ENCODE measurements at regions not wholly inside any gene's neighbourhood (a gene's known extent, or its start where the extent isn't known, plus 50 kb on each side); places are given as distances from the start of the nearest gene placed in this dataset.

DNA sequence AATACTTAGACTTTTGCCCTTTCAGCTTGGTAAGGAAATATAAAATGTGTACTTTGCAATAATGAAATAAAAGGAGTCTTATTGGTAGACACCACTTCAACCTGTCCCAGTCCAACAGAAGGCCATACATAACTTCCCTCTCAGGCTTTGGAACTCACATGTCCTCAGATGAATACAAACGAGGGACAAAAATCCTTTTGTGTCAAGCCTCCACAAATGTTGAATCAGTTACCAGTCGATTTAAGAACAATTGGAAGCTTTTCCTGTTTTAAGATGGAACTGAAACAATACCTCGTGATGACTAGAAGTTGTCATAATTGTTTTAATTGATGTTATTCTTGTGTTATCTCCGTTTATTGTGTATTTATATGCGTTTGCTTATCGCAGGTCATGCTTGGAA lies 385.1 kb upstream of the POU3F3 start:
- DNase-seq = no peak

DNA sequence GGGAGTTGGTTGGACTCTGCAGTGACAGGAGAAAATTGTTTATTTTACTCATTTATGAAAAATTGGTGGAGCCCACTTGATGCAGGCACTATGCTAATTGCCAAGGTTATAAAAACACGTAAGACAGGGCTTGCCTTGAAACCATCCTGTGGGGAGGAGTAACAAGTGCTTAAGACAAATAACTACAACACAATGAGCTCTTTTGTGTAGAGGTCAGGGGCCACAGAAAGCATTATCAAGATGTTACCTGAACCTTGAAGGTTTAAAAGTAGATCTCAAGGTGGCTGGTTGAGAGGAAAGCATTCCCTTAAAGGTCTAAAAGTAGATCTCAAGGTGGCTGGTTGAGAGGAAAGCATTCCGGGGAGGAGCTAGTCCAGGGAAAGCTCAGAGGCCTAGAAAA lies 381.8 kb upstream of the POU3F3 start:
- DNase-seq = no peak

DNA sequence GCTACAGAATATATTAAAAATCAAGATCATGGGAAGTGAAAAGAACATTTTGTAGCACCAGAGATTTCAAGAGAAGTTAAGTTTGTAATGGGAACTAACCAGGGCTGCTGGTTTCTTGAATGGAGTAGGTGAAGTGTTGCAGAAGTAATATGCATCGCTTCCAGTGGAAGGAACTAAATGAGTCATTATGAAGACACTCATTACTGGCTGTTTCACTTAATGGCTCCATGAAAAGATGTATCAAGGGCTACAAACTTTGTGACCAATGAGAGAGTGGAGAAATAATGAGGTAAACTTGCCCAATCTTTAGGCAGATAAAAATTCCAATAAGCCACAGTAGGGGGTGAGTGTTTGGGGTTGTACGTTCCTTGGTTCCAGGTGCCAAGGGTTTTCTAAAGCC lies 380.4 kb upstream of the POU3F3 start:
- no peak for DNase-seq

DNA sequence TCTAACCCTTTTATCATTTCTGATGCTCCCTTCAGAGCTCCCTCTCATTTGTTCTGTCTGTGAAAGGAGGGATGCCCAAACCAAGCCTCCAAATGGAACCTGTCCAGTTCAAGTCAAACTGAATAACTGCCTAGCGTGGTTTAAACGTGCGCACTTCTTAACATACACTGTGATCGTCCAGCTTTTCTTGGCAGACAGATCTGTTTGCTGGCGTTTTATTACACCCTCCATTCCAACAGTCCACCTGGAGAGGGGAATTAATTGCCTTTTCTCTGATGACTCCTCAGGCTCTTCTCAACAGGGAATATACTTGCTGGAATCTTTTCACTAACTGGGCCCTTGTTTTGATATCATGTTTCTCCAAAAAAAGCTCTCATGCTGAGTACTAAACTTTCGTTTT lies 379.2 kb upstream of the POU3F3 start:
- no peak for DNase-seq

DNA sequence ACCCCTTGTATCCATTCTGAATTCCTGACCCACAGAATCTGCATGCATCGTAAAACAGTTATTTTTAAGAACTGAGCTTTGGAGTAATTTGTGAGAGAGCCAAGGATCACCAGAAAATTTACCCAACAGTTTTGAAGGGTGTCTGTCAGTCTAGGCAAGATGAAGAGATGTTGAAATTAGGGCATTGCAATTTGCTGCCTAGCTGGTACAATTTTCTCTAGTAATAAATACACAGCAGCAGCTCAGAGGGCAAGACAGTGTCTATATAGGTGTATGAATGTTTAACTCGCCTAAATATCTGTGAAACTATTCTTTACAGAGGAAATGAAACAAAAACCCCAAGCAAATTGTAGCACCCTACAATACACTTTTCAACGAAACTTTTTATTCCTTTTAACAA lies 377.8 kb upstream of the POU3F3 start:
- DNase-seq = no peak

DNA sequence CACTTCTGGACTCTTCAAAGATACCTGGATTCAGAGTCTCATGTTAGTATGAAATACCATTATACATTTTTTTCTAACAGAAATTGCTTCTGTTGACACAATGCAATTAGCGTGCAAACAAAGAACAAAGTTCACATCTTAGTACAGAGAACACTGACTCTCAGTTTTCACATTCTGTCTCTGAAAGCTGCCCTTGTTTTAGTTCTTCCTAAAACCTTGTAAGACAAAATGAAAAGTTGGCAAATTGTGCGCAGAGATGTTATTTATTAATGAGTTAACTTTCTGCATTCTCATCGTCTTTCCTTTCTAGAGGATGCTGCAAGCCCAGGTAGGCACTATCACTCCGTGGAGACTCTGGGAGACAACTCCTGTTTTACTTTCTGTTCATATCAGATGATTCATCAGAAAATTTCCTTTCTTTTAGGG lies 377.3 kb upstream of the POU3F3 start:
- DNase-seq = no peak

DNA sequence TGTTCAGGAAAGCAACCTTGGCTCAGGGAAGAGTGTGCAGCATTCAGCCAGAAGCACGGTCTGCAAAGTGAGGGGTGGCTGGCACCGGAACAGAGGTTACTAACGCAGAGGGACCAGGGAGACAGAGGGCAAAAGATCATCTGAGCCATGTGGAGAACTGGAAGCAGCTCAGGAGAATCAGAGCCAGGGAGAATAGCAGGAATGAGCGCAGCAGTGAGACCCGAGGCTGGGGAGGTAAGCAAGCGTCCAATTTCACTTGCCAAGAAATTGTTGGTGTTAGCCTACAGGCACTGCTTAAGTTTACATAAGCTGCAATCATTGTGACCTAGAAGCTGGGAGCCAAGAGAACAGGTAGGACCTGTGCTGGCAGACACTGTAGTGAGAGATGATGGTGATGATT lies 372.6 kb upstream of the POU3F3 start:
- no peak for DNase-seq

DNA sequence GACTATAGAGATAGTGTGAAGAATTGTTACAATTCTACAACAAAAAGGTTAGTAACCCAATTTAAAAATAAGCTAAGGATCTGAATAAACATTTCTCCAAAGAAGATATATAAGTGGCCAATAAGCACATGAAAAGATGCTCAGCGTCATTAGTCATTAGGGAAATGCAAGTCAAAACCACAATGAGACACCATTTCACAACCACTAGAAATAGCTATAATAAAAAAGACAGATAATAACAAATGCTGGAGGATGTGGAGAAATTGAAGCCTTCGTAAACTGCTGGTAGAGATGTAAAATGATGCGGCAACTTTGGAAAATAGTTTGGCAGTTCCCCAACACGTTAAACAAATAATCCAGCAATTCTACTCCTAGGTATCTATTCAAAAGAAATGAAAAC lies 366.5 kb upstream of the POU3F3 start:
- no peak for DNase-seq

DNA sequence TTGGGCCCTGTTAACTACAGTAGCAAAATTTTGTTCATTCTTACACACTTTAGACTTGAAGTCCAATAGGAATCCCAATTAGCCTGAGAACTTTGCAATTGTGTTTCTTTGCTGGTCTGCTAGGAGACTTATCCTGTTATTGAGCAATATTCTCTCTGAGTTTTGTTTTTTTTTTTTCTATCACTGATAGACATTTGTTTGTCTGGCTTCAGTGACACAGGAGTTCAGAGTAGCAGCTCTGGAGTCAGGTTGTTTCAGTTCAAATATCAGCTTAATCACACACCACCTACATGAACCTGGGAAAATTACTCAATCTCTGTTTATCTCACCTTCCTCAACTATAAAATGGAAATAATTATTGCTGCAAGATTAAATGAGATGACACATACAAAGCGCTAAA lies 360.2 kb upstream of the POU3F3 start:
- DNase-seq = no peak

DNA sequence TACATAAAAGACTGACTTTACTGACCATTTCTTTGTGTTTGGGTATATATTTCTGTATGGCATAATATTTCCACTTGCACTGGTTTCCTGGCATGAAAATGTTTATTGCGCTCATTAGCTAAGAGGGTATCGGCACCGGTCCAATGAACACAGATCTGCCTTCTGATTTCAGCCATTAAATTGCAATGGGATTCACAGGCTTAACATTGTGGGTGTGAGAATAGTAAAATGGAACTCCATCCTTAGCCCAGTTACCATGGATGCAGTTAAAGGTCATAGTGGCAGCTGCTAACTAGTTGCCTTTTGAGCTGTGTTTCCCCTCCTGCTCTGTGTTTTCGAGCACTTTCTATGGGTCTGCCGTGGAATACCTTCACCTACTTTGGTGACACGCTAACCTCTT lies 352.6 kb upstream of the POU3F3 start:
- no peak for DNase-seq

DNA sequence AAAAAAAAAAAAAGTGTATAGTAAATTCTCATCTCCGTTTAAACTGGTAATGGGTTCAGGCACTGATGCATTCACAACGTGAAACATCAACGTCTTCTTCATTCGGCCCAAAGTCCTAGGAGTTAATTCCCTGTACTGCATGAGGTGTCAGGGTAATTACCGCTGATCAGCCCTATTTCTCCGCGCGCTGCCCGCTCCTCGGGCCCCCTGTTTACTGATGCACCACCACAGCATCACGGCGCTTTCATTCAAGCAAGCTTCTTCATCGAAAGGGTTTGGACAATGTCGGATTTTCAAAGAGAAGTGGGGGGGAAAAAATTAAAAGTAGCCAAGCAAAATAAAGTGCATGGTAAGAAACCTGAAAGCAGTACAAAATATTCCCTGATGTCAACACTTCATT lies 352.0 kb upstream of the POU3F3 start:
- no peak for DNase-seq

DNA sequence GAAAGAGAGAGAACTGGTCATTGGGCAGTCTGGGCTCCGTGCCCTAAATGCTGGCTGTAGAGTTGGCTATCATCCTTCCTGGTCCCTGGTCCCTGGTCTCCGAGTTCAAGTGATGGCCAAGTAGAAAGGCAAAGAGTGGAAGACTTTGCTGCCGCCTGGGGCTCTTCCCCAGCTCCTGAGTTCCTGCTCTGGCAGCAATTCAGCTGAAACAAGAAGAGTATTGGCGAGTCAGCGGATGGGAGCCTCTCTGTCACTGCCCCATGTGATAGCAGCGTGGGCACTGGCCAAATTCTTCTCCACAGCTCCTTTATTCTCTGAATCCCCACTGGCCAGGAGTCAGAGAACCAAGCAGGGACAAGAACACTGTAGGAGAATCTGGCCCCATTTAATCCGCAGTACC lies 351.0 kb upstream of the POU3F3 start:
- DNase-seq = no peak

DNA sequence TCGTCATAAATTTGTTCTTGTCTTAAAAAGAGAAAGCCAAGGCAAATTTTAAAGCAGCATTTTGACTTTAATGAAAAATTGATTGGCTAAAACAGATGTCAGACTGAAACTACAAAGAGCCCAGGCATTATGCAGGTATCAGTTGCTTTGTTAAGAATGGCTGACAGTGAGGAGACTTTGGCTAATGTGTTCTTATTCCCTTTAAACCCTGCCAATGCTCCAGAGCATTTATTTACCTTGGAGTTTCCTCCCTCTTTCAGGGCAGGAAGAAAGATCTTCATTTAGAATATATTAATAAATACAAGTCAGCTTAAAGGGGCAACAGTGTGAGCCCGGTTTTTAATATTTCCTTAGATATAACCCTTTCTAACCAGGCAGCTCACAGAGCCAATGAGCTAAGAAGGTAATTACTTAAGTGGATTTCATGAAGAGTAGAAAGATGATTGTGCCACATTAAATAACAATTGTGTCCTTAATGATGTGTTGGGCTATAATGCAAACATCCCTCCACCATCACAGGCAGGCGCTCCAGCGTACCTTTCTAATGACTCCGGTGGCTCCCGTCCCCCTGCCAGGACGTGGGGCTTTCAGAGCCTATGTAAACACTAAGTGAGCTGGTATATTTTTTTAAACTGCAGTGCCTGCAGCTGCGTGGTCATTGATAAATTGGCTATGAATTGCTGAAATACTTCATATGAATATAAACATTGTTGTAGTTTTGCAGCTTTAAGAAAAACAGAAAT lies 349.4 kb upstream of the POU3F3 start:
- DNase-seq = no peak

DNA sequence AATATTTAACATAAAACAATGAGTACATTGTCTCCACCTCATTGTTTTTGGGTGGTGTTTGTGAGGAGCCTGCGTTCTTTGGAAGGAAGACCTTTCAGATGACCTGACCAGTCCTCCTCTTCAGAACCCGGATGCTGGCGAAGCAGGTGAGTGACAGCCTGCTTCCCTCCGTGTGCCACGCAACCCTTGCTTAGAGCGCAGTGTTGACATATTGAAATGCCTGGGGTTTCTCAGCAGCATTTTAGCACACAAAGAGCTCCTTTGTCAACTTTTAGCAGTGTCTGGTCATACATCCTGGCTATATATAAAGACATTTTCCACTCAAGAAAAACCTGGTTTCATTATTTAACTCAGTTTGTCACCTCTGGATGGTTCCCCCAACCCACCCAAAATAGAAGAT lies 335.7 kb upstream of the POU3F3 start:
- no peak for DNase-seq

DNA sequence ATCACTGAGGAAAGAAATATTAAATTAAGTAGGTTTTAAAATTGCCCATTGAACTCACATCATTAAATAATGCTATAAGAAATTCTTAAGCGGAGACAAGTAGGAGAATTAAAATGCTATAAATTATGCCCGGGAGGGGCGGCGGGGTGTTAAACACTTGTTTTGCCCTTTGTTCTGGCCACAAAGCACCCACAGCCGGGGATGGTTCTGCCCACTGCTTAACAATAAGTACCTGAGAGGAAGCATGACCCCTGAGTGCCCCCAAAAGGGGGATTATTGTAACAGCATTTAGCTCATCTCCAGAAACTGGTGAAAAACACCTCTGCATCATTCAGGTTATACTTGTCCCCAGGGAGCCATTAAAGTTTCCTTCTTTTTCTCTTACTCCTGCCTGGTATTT lies 332.7 kb upstream of the POU3F3 start:
- DNase-seq = no peak

DNA sequence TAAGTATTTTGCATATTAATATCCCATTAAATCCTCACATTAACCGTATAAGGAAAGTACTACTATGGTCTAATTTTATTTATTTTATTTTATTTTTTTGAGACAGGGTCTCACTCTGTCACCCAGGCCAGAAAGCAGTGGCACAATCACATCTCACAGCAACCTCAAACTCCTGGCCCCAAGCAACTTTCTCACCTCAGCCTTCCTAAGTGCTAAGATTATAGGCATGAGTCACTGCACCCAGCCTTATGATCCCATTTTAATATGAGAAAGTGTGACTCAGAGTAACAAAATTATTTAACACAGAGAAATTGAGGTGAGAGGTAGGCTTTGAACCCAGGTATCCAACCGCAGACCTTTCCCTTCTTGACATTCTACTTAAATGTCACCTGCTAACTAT lies 330.0 kb upstream of the POU3F3 start:
- DNase-seq = no peak

DNA sequence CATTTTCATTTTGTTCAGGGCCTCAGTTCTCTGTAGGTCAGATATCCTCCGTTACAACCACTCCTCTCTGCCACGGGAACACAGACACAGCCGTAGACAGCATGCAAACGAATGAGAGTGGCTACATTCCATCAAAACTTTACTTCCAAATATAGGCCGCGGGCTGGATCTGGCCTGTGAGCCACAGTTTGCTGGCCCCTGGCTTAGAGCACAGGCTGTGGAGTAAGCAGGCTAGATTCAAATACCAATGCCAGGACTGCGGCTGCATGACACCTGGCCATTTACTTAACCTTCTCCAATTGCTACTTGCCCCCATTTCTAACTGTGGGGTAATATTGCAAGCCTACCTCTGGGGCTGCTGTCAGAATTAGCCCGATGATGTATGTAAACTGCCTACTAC lies 325.8 kb upstream of the POU3F3 start:
- no peak for DNase-seq

DNA sequence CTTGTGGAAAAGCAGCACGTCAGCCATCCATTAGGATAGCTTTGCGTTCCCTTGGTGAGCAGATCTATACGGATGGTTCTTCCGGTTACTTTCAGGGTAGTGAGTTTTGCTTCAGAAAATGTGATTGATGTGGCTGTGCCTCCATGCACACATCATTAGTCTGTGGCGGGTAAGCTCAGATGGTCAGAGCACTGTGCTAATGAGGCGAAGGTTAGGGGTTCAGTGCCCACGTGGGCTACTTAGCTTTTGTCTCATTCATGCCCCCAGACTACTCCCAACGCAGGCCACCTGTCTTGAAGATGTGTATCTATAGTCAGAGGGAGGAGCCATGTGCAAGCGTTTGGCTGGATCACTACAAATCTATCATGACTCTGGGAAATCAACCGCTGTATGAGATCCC lies 322.8 kb upstream of the POU3F3 start:
- DNase-seq = no peak

DNA sequence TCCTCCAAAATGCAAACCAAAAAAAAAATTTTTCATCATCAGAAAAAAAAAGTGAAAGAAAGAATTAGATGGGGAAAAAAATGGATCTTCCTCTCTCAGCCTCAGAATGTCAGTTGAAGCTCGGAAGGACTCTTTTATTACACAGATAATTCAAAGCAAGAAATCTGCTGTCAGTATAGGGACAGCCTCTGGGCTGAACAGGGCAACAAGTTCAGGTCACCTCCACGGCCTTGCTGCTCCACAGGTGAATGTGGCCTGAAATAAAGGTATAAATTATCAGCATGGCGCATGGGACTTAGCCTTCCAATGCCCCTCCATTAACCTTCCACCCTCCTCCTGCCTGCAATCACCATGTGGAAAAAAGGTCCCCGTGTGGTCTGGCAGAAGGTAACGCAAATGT lies 316.8 kb upstream of the POU3F3 start:
- DNase-seq = no peak

DNA sequence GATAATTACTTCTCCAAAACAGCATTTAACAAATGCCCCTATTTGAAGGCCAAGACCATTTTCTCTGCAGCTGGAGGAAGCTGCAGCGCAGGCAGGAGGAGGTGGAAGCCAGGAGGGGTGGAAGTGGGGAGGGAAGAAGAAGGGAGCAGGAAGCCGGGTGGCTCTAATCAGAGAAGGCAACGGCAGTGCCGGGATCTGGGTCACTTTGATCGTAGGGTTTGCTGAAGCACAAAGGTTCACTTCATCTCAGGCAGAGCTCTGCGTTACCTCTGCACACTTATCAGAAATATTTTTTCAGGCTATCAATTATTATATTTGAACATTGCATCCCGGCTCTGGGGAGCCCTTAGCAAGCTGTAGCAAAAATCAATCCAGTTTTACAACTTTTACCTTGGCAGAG lies 315.8 kb upstream of the POU3F3 start:
- no peak for DNase-seq

DNA sequence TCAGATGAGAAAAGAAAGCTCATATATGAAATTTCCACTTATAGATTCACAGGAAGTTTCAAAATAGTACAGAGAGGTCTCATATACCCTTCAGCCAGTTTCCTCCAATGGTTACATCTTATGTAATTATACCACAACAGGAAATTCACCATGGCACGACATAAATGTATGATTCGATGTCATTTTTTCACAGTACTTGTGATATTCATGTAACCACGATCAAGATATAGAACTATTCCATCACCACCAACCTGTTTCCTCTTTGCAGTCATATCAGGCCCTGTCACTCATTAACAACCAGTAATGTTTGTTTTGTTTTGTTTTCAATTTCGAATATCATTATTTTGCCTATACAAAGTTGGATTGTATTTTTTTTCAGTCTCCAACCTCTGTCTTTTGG lies 314.3 kb upstream of the POU3F3 start:
- no peak for DNase-seq

DNA sequence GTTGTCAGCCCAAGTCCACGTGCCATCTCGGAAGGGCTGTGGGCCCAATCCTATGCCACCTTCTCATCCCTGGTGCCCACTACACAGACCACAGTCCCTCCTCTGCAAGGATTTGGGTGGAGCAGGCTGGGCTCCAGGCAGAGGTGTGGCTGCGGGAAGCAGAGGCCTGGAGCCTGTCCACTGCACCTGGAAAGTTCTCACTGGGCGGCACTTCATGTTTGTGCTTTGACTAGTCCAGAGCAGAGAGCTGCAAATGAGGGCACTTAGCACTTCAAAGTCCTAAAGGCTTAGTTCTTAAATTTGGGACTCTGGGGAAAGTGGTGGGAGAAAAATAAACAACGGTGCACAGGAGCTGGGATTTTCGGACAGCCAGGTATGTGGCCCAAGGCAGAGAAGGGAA lies 308.9 kb upstream of the POU3F3 start:
- no peak for DNase-seq

DNA sequence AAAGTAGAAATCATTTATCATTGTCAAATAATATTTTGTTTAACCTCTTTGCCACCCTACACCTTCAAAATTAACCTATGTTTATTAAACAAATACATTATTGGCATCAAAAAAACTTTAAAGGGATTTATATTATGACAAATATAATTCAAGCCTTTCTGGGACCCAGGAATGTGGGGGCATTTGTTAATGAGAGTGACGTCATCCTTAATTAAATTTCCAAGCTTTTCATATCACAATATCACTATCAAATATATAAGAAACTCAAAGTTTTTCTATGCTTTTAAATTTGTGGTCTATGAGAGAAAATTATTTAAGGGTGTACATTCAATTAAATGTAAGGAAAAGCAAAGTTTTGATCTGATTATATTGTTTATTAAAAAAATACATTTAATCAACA lies 307.4 kb upstream of the POU3F3 start:
- no peak for DNase-seq

DNA sequence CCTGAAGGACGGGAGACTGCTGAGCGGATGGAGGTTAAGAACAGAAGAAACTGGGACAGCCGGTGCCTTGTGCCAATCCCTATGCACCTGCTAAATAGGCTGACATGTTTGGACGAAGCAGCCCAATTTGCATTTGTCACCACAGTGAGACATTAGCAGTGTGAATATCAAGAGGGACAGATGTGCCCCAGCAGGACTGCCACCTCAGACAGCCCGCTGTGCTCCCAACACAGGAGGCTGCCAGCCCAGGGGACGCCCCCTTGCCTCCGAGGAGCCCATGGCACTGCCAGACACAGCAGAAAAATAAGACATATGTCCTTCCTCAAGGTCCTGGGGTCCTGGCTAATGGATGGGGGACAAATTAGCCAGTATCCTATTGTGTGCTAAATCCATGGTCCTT lies 306.7 kb upstream of the POU3F3 start:
- DNase-seq = no peak

DNA sequence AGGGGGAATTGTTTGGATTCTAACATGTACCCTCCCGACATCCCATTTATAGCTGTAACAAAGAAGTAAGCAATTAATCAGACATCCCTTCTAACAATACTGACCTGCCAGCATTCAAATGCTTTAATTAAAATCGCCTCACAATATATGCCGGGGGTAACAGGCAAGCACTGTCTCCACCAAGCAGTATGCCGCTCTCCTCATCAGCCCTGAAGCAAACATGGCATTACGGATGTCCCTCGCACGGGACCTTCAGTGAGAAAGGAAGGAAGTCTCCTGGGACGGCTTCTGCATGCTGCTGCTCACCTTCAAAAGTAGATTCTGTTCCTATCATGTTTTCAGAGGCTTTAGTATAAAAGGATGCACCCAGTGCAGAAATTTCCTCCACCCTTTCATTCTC lies 292.7 kb upstream of the POU3F3 start:
- no peak for DNase-seq

DNA sequence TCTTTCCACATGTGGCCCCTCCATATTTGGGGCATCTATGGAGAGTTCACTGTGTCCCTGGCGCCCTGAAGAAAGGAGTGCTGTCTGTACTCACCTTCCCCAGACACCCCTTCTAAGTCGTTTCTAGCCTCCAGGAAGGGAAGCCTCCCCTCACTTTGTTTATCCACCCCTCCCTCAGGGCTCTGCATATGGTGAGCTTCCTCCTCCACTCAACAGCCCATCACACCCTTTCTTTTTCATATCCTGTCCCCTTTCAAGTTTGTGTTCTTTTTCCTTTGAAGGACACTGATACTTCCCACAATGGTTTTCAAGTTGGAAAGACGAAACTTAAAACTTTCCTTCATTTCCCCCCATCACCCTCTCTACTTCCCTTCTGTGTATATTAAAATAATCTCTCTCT lies 291.4 kb upstream of the POU3F3 start:
- no peak for DNase-seq

Measured in T-helper 1 cell (primary cell).